Cardiac fibroblast (primary cell): ENCODE measurements at regions not wholly inside any gene's neighbourhood (a gene's known extent, or its start where the extent isn't known, plus 50 kb on each side); places are given as distances from the start of the nearest gene placed in this dataset.
"Not testable (repeated sequence)": the region's sequence is repeated elsewhere in the genome, so short reads cannot be mapped to it uniquely, and the experiment has no call there.

Experiments
- DNase-seq, 2 donors: peaks; one replicate each; pipeline versions ENCODE4 v3.0.0 to v3.0.0-alpha.2; 2010; ENCODE audit warnings: low read depth in 2 of 2
- H3K4me3 ChIP-seq, 2 donors: replicated peaks in 1 of 2; 1 replicate in 1 of 2; 2 replicates in 1 of 2; pipeline ENCODE4 v1.5.1; 2011; ENCODE audit warnings: low read depth in 2 of 2, low read length in 2 of 2, mild to moderate bottlenecking in 2 of 2, moderate library complexity in 1 of 2
- CTCF ChIP-seq: IDR thresholded peaks from one replicate; pipeline ENCODE4 v1.5.1; 2011; ENCODE audit warnings: low read depth, mild to moderate bottlenecking, low read length, inconsistent platforms

- DNase-seq, result no peak
- no peak overlapping the region for H3K4me3 ChIP-seq
- no peak for TF ChIP-seq CTCF
These were observed 150.3 kb downstream of the NECTIN1 start for GRCh38 chr11:119578521-119579191.

- no peak for DNase-seq
- no peak overlapping the region for H3K4me3 ChIP-seq
- no peak for TF ChIP-seq CTCF
These were observed 150.9 kb upstream of the THY1 start for GRCh38 chr11:119573858-119574257.

GRCh38 chr11:119572481-119573424 is 149.8 kb upstream of the THY1 start:
- DNase-seq, result no peak

GRCh38 chr11:119571311-119571710 is 148.3 kb upstream of the THY1 start:
- no peak for DNase-seq
- H3K4me3 ChIP-seq, result no peak overlapping the region
- TF ChIP-seq CTCF, result no peak

More at GRCh38 chr11:119572481-119573424, 149.8 kb upstream of the THY1 start:
- TF ChIP-seq CTCF, result no peak
- H3K4me3 ChIP-seq, result no peak overlapping the region

- DNase-seq, result peak; percentile 82 to 83
- TF ChIP-seq CTCF, result no peak
- no peak overlapping the region for H3K4me3 ChIP-seq
These were observed 145.0 kb upstream of the THY1 start for GRCh38 chr11:119567688-119568582.

- TF ChIP-seq CTCF, result no peak
- DNase-seq, result no peak
- no peak overlapping the region for H3K4me3 ChIP-seq
These were observed 143.3 kb upstream of the THY1 start for GRCh38 chr11:119566319-119566718.

- H3K4me3 ChIP-seq, DNase-seq: not testable (repeated sequence)
These were observed 142.7 kb upstream of the THY1 start for GRCh38 chr11:119565693-119566092.
